ENCODE measurements at regions not wholly inside any gene's neighbourhood (a gene's known extent, or its start where the extent isn't known, plus 50 kb on each side); places are given as distances from the start of the nearest gene placed in this dataset.

GRCh38 chr2:200100027-200100426 lies 144.6 kb downstream of the MAIP1 start:
- ChIA-PET POLR2A (ENCODE audit: unreplicated experiment) (no interaction called here), CTCF (no interaction called here)
- DNase-seq (no peak), ATAC-seq (no peak)
- no peaks in the 10 kb centered on the region for H3K27me3 ChIP-seq (ENCODE audit: low read length)
- H3K4me1 ChIP-seq (ENCODE audit: insufficient read depth, low read length): peaks cover 4% of the 10 kb centered on the region; the same call in 1 of the 2 replicates
- H2AFZ ChIP-seq (ENCODE audit: low read length): no peak overlapping the region
- intact Hi-C loops (cut with micrococcal nuclease): no loop called here
- H3K9ac ChIP-seq (ENCODE audit: low read length): no peak overlapping the region
- no TSS peak for BruUV-seq (replicated peaks)
- H3K4me3 ChIP-seq (ENCODE audit: low read length): no peak overlapping the region
- no peaks in the 10 kb centered on the region for H3K9me3 ChIP-seq (ENCODE audit: low read length)
- no peaks in the 10 kb centered on the region for H3K36me3 ChIP-seq (ENCODE audit: low read depth, low read length)
- H3K79me2 ChIP-seq (ENCODE audit: low read length): no peaks in the 10 kb centered on the region
- H4K20me1 ChIP-seq (ENCODE audit: low read length): no peaks in the 10 kb centered on the region
- H3F3A ChIP-seq (ENCODE audit: low read length, unreplicated experiment): no peaks in the 10 kb centered on the region
- no peaks in the 10 kb centered on the region for H3K9me2 ChIP-seq (replicated peaks; ENCODE audit: low read length)
- no peak overlapping the region for H3K27ac ChIP-seq (ENCODE audit: low read length)
- TF ChIP-seq EZH2phosphoT487 (IDR thresholded peaks at IDR 0.05; ENCODE audit: borderline replicate concordance, low read length) (no peak), EZH2 (IDR thresholded peaks at IDR 0.05; ENCODE audit: low read length, unreplicated experiment) (no peak), CTCF (conservative IDR thresholded peaks at IDR 0.05; ENCODE audit: low read depth, low read length) (no peak)
- H3K4me2 ChIP-seq (ENCODE audit: low read length): no peak overlapping the region

- Histone ChIP-seq H3K9ac (ENCODE audit: low read length) (no peak overlapping the region), H4K20me1 (ENCODE audit: low read length) (no peaks in the 10 kb centered on the region), H3K4me2 (ENCODE audit: low read length) (no peak overlapping the region), H3K27me3 (ENCODE audit: low read length) (no peaks in the 10 kb centered on the region), H2AFZ (ENCODE audit: low read length) (no peak overlapping the region), H3K36me3 (ENCODE audit: low read depth, low read length) (no peaks in the 10 kb centered on the region), H3K4me3 (ENCODE audit: low read length) (no peak overlapping the region), H3K9me2 (replicated peaks; ENCODE audit: low read length) (no peaks in the 10 kb centered on the region), H3K9me3 (ENCODE audit: low read length) (no peaks in the 10 kb centered on the region), H3F3A (ENCODE audit: low read length, unreplicated experiment) (no peaks in the 10 kb centered on the region), H3K4me1 (ENCODE audit: insufficient read depth, low read length) (peaks cover 4% of the 10 kb centered on the region; the same call in 1 of the 2 replicates), H3K79me2 (ENCODE audit: low read length) (no peaks in the 10 kb centered on the region), H3K27ac (ENCODE audit: low read length) (no peak overlapping the region)
- ChIA-PET CTCF (no interaction called here), POLR2A (ENCODE audit: unreplicated experiment) (no interaction called here)
- ATAC-seq (no peak), DNase-seq (no peak)
- intact Hi-C loops (cut with micrococcal nuclease): no loop called here
- BruUV-seq (replicated peaks): no TSS peak
- TF ChIP-seq EZH2phosphoT487 (IDR thresholded peaks at IDR 0.05; ENCODE audit: borderline replicate concordance, low read length) (no peak), CTCF (conservative IDR thresholded peaks at IDR 0.05; ENCODE audit: low read depth, low read length) (no peak), EZH2 (IDR thresholded peaks at IDR 0.05; ENCODE audit: low read length, unreplicated experiment) (no peak)
Measured at GRCh38 chr2:200101922-200102321, 146.5 kb downstream of the MAIP1 start.

GRCh38 chr2:200102971-200103370 lies 147.6 kb downstream of the MAIP1 start:
- Histone ChIP-seq H3K4me3 (ENCODE audit: low read length) (no peak overlapping the region), H3K9me2 (replicated peaks; ENCODE audit: low read length) (no peaks in the 10 kb centered on the region), H3F3A (ENCODE audit: low read length, unreplicated experiment) (no peaks in the 10 kb centered on the region), H2AFZ (ENCODE audit: low read length) (no peak overlapping the region), H3K4me1 (ENCODE audit: insufficient read depth, low read length) (peaks cover 4% of the 10 kb centered on the region; the same call in 1 of the 2 replicates), H3K9me3 (ENCODE audit: low read length) (no peaks in the 10 kb centered on the region), H3K79me2 (ENCODE audit: low read length) (no peaks in the 10 kb centered on the region), H3K27ac (ENCODE audit: low read length) (no peak overlapping the region), H3K9ac (ENCODE audit: low read length) (no peak overlapping the region), H3K36me3 (ENCODE audit: low read depth, low read length) (no peaks in the 10 kb centered on the region), H3K27me3 (ENCODE audit: low read length) (no peaks in the 10 kb centered on the region), H3K4me2 (ENCODE audit: low read length) (no peak overlapping the region), H4K20me1 (ENCODE audit: low read length) (no peaks in the 10 kb centered on the region)
- ChIA-PET CTCF (no interaction called here), POLR2A (ENCODE audit: unreplicated experiment) (no interaction called here)
- no TSS peak for BruUV-seq (replicated peaks)
- TF ChIP-seq EZH2 (IDR thresholded peaks at IDR 0.05; ENCODE audit: low read length, unreplicated experiment): no peak
- TF ChIP-seq EZH2phosphoT487 (IDR thresholded peaks at IDR 0.05; ENCODE audit: borderline replicate concordance, low read length): no peak
- no peak for TF ChIP-seq CTCF (conservative IDR thresholded peaks at IDR 0.05; ENCODE audit: low read depth, low read length)
- intact Hi-C loops (cut with micrococcal nuclease): no loop called here
- DNase-seq (no peak), ATAC-seq (no peak)
